ENCODE measurements at regions not wholly inside any gene's neighbourhood (a gene's known extent, or its start where the extent isn't known, plus 50 kb on each side); places are given as distances from the start of the nearest gene placed in this dataset.
"Not testable (repeated sequence)": the region's sequence is repeated elsewhere in the genome, so short reads cannot be mapped to it uniquely, and the experiment has no call there.

- no peak overlapping the region for H3K9ac ChIP-seq (ENCODE audit: low read length)
- no peaks in the 10 kb centered on the region for H4K20me1 ChIP-seq (ENCODE audit: insufficient read depth, low read length)
- no peaks in the 10 kb centered on the region for H3K36me3 ChIP-seq (replicated peaks; ENCODE audit: insufficient read depth, low read length)
- H2AFZ ChIP-seq (ENCODE audit: low read length) = no peak overlapping the region
- DNase-seq = no peak
- no peaks in the 10 kb centered on the region for H3K9me2 ChIP-seq (replicated peaks; ENCODE audit: insufficient read depth, low read length)
- H3F3A ChIP-seq (ENCODE audit: insufficient read depth, low read length) = no peaks in the 10 kb centered on the region; the same call in 1 of the 2 replicates
- no peaks in the 10 kb centered on the region for H3K27me3 ChIP-seq (replicated peaks; ENCODE audit: insufficient read depth, low read length)
- no peak for TF ChIP-seq EZH2 (optimal IDR thresholded peaks at IDR 0.05; ENCODE audit: low read depth, low read length)
- TF ChIP-seq EZH2phosphoT487 (IDR thresholded peaks at IDR 0.05; ENCODE audit: low read length) = no peak
- no peak for TF ChIP-seq CTCF (IDR thresholded peaks at IDR 0.05; ENCODE audit: low read length)
- H3K4me3 ChIP-seq (ENCODE audit: low read length) = no peak overlapping the region
- peaks cover 5% of the 10 kb centered on the region for H3K4me1 ChIP-seq (ENCODE audit: low read length)
- H3K4me2 ChIP-seq (ENCODE audit: low read depth, low read length) = no peak overlapping the region
- no peak overlapping the region for H3K27ac ChIP-seq (ENCODE audit: low read length)
- no peaks in the 10 kb centered on the region for H3K9me3 ChIP-seq (replicated peaks; ENCODE audit: insufficient read depth, low read length)
- no peaks in the 10 kb centered on the region for H3K79me2 ChIP-seq (ENCODE audit: low read length)
These were observed 213.5 kb upstream of the GIMD1 start for GRCh38 chr4:106582103-106582502.

- Histone ChIP-seq H3F3A (ENCODE audit: insufficient read depth, low read length) (no peaks in the 10 kb centered on the region; the same call in 1 of the 2 replicates), H2AFZ (ENCODE audit: low read length) (no peak overlapping the region), H3K9me2 (replicated peaks; ENCODE audit: insufficient read depth, low read length) (no peaks in the 10 kb centered on the region), H3K9me3 (replicated peaks; ENCODE audit: insufficient read depth, low read length) (no peaks in the 10 kb centered on the region), H3K4me1 (ENCODE audit: low read length) (no peaks in the 10 kb centered on the region), H3K27ac (ENCODE audit: low read length) (no peak overlapping the region), H3K4me2 (ENCODE audit: low read depth, low read length) (no peak overlapping the region), H3K79me2 (ENCODE audit: low read length) (no peaks in the 10 kb centered on the region), H3K36me3 (replicated peaks; ENCODE audit: insufficient read depth, low read length) (no peaks in the 10 kb centered on the region), H3K27me3 (replicated peaks; ENCODE audit: insufficient read depth, low read length) (no peaks in the 10 kb centered on the region), H3K9ac (ENCODE audit: low read length) (no peak overlapping the region), H4K20me1 (ENCODE audit: insufficient read depth, low read length) (no peaks in the 10 kb centered on the region), H3K4me3 (ENCODE audit: low read length) (no peak overlapping the region)
- no peak for TF ChIP-seq EZH2 (optimal IDR thresholded peaks at IDR 0.05; ENCODE audit: low read depth, low read length)
- TF ChIP-seq CTCF (IDR thresholded peaks at IDR 0.05; ENCODE audit: low read length) = no peak
- no peak for TF ChIP-seq EZH2phosphoT487 (IDR thresholded peaks at IDR 0.05; ENCODE audit: low read length)
- no peak for DNase-seq
These were observed 210.7 kb upstream of the GIMD1 start for GRCh38 chr4:106579236-106579635.

- Histone ChIP-seq H3K4me2 (ENCODE audit: low read depth, low read length) (no peak overlapping the region), H3K9me3 (replicated peaks; ENCODE audit: insufficient read depth, low read length) (no peaks in the 10 kb centered on the region), H3K27me3 (replicated peaks; ENCODE audit: insufficient read depth, low read length) (no peaks in the 10 kb centered on the region), H4K20me1 (ENCODE audit: insufficient read depth, low read length) (no peaks in the 10 kb centered on the region), H3K9ac (ENCODE audit: low read length) (no peak overlapping the region), H3K4me3 (ENCODE audit: low read length) (no peak overlapping the region), H3F3A (ENCODE audit: insufficient read depth, low read length) (no peaks in the 10 kb centered on the region), H3K27ac (ENCODE audit: low read length) (no peak overlapping the region; the same call in 1 of the 2 replicates), H3K9me2 (replicated peaks; ENCODE audit: insufficient read depth, low read length) (no peaks in the 10 kb centered on the region), H2AFZ (ENCODE audit: low read length) (no peak overlapping the region), H3K79me2 (ENCODE audit: low read length) (no peaks in the 10 kb centered on the region), H3K36me3 (replicated peaks; ENCODE audit: insufficient read depth, low read length) (no peaks in the 10 kb centered on the region), H3K4me1 (ENCODE audit: low read length) (0 out of 2 replicates have a peak, but pooled peaks cover 8% of the 10 kb centered on the region)
- no peak for TF ChIP-seq EZH2phosphoT487 (IDR thresholded peaks at IDR 0.05; ENCODE audit: low read length)
- TF ChIP-seq EZH2 (optimal IDR thresholded peaks at IDR 0.05; ENCODE audit: low read depth, low read length) = no peak
- peak; percentile 65 for DNase-seq
These were observed 200.8 kb upstream of the GIMD1 start for GRCh38 chr4:106569146-106570031.

- Histone ChIP-seq H3K9me3 (replicated peaks; ENCODE audit: insufficient read depth, low read length) (no peaks in the 10 kb centered on the region), H3K4me2 (ENCODE audit: low read depth, low read length) (no peak overlapping the region), H3K27ac (ENCODE audit: low read length) (no peak overlapping the region), H2AFZ (ENCODE audit: low read length) (no peak overlapping the region), H4K20me1 (ENCODE audit: insufficient read depth, low read length) (no peaks in the 10 kb centered on the region), H3K4me1 (ENCODE audit: low read length) (0 out of 2 replicates have a peak, but pooled peaks cover 8% of the 10 kb centered on the region), H3K9ac (ENCODE audit: low read length) (no peak overlapping the region), H3K27me3 (replicated peaks; ENCODE audit: insufficient read depth, low read length) (no peaks in the 10 kb centered on the region), H3K36me3 (replicated peaks; ENCODE audit: insufficient read depth, low read length) (no peaks in the 10 kb centered on the region), H3K79me2 (ENCODE audit: low read length) (no peaks in the 10 kb centered on the region), H3F3A (ENCODE audit: insufficient read depth, low read length) (no peaks in the 10 kb centered on the region), H3K4me3 (ENCODE audit: low read length) (no peak overlapping the region), H3K9me2 (replicated peaks; ENCODE audit: insufficient read depth, low read length) (no peaks in the 10 kb centered on the region)
- DNase-seq = no peak
- no peak for TF ChIP-seq CTCF (IDR thresholded peaks at IDR 0.05; ENCODE audit: low read length)
- no peak for TF ChIP-seq EZH2phosphoT487 (IDR thresholded peaks at IDR 0.05; ENCODE audit: low read length)
- TF ChIP-seq EZH2 (optimal IDR thresholded peaks at IDR 0.05; ENCODE audit: low read depth, low read length) = no peak
These were observed 197.1 kb upstream of the GIMD1 start for GRCh38 chr4:106565727-106566126.

GRCh38 chr4:106563637-106564036 is 195.1 kb upstream of the GIMD1 start:
- not testable (repeated sequence) for H3K27me3 ChIP-seq (replicated peaks; ENCODE audit: insufficient read depth, low read length); H3K9me3 ChIP-seq (replicated peaks; ENCODE audit: insufficient read depth, low read length); DNase-seq; H4K20me1 ChIP-seq (ENCODE audit: insufficient read depth, low read length); H3K79me2 ChIP-seq (ENCODE audit: low read length); H3K9me2 ChIP-seq (replicated peaks; ENCODE audit: insufficient read depth, low read length); H3K4me1 ChIP-seq (ENCODE audit: low read length); H2AFZ ChIP-seq (ENCODE audit: low read length); H3K4me3 ChIP-seq (ENCODE audit: low read length); H3K27ac ChIP-seq (ENCODE audit: low read length); H3K4me2 ChIP-seq (ENCODE audit: low read depth, low read length); H3K36me3 ChIP-seq (replicated peaks; ENCODE audit: insufficient read depth, low read length); H3K9ac ChIP-seq (ENCODE audit: low read length); H3F3A ChIP-seq (ENCODE audit: insufficient read depth, low read length)

All from MM.1S (cell line).